ENCODE measurements at regions not wholly inside any gene's neighbourhood (a gene's known extent, or its start where the extent isn't known, plus 50 kb on each side); places are given as distances from the start of the nearest gene placed in this dataset.

DNA sequence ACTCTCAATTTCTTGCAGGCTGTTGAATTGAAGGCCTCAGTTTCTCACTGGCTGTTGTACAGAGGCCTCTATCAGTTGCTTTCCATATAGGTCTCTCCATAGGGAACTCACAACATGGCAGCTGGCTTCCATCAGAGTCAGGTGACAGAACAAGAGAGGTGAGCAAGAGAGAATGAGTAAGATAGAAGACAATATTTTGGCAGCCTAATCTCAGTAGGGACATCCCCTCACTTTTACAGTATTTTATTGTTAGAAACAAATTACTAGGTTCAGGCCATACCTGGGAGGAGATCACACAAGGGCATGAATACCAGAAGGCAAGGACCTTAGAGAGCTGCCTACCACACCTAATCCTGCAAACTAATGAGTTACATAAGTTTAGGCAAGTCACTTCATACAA is 162.8 kb downstream of the ATP6V1G3 start:
- Histone ChIP-seq H3K4me1 (replicated peaks in 1 of 2; ENCODE audit: control insufficient read depth in 2 of 2, insufficient read depth in 2 of 2, low read length in 2 of 2) (no peaks in the 10 kb centered on the region), H3K9me3 (replicated peaks; ENCODE audit: control insufficient read depth, insufficient read depth, low read depth, low read length) (no peaks in the 10 kb centered on the region), H3K4me2 (ENCODE audit: insufficient read depth, low read length) (no peak overlapping the region), H3K79me2 (ENCODE audit: control insufficient read depth, insufficient read depth, low read length) (no peaks in the 10 kb centered on the region), H3K27me3 (ENCODE audit: control insufficient read depth in 2 of 2, insufficient read depth in 2 of 2, low read length in 2 of 2) (no peaks in the 10 kb centered on the region), H3K27ac (ENCODE audit: extremely low read depth, low read depth, low read length) (no peak overlapping the region), H3K4me3 (no peak overlapping the region), H3K9ac (ENCODE audit: insufficient read depth in 1 of 2, low read depth in 2 of 2, low read length in 2 of 2) (no peak overlapping the region), H2AFZ (ENCODE audit: low read depth, low read length) (no peak overlapping the region), H4K20me1 (replicated peaks; ENCODE audit: control insufficient read depth, insufficient read depth, low read length) (no peaks in the 10 kb centered on the region), H3K9me1 (ENCODE audit: control insufficient read depth, insufficient read depth, low read length) (no peaks in the 10 kb centered on the region), H3K36me3 (ENCODE audit: control insufficient read depth, insufficient read depth, low read length) (no peaks in the 10 kb centered on the region)
- TF ChIP-seq E2F3 (CRISPR knock-in tag; IDR thresholded peaks at IDR 0.05) (no peak), RBM25 (IDR thresholded peaks at IDR 0.05; ENCODE audit: low read depth, low read length, severe bottlenecking) (peak; percentile 5)
- ChIA-PET POLR2A (no interaction called here), CTCF (ENCODE audit: low intra/inter-chr PET ratio) (no interaction called here)
- intact Hi-C loops (cut with micrococcal nuclease) = no loop called here
- in situ Hi-C loops (cut with MboI) = no loop called here
- no peak for FAIRE-seq
- no TSS peak for BruUV-seq (replicated peaks)
- no peak for DNase-seq (ENCODE audit: extremely low read depth in 1 of 4, low spot score in 3 of 4)
- no peak for ATAC-seq

DNA sequence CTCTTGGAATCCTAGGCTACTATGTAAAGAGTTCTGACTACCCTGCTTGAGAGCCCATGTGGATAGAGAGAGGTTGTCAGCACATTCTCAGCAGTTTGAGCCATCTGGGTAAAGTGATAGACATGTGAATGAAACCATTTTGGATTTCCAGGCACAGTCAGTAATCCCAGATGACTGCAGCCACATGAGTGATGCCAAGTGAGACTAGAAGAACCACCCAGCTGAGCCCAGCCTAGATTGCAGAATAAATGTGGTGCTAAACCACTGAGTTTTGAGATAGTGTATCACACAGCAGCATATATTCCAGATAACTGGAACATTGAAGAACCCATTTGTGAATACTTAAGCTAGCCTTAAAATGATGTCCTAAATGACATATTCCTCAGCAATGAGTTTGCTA is 166.2 kb downstream of the ATP6V1G3 start:
- H3K4me1 ChIP-seq (replicated peaks in 1 of 2; ENCODE audit: control insufficient read depth in 2 of 2, insufficient read depth in 2 of 2, low read length in 2 of 2) = no peaks in the 10 kb centered on the region
- H2AFZ ChIP-seq (ENCODE audit: low read depth, low read length) = no peak overlapping the region
- H3K79me2 ChIP-seq (ENCODE audit: control insufficient read depth, insufficient read depth, low read length) = no peaks in the 10 kb centered on the region
- POLR2A ChIA-PET = interaction anchor here (1.2 kb wide), 1 partner anchor 50 kb away, joined by 4 read pairs; no protein-coding TSS in a partner anchor
- H3K4me3 ChIP-seq = no peak overlapping the region
- H3K27me3 ChIP-seq (ENCODE audit: control insufficient read depth in 2 of 2, insufficient read depth in 2 of 2, low read length in 2 of 2) = no peaks in the 10 kb centered on the region
- CTCF ChIA-PET (ENCODE audit: low intra/inter-chr PET ratio) = no interaction called here
- H3K4me2 ChIP-seq (ENCODE audit: insufficient read depth, low read length) = no peak overlapping the region
- H3K36me3 ChIP-seq (ENCODE audit: control insufficient read depth, insufficient read depth, low read length) = no peaks in the 10 kb centered on the region
- FAIRE-seq (no peak), DNase-seq (ENCODE audit: extremely low read depth in 1 of 4, low spot score in 3 of 4) (no peak), ATAC-seq (peak; percentile 62)
- no peak overlapping the region for H3K27ac ChIP-seq (ENCODE audit: extremely low read depth, low read depth, low read length)
- in situ Hi-C loops (cut with MboI) = no loop called here
- intact Hi-C loops (cut with micrococcal nuclease) = no loop called here
- H3K9me1 ChIP-seq (ENCODE audit: control insufficient read depth, insufficient read depth, low read length) = no peaks in the 10 kb centered on the region
- H3K9ac ChIP-seq (ENCODE audit: insufficient read depth in 1 of 2, low read depth in 2 of 2, low read length in 2 of 2) = no peak overlapping the region
- H4K20me1 ChIP-seq (replicated peaks; ENCODE audit: control insufficient read depth, insufficient read depth, low read length) = no peaks in the 10 kb centered on the region
- BruUV-seq (replicated peaks) = no TSS peak
- no peaks in the 10 kb centered on the region for H3K9me3 ChIP-seq (replicated peaks; ENCODE audit: control insufficient read depth, insufficient read depth, low read depth, low read length)
- TF ChIP-seq SP1 (CRISPR knock-in tag; IDR thresholded peaks at IDR 0.05) (no peak), PYGO2 (tag; IDR thresholded peaks at IDR 0.05) (no peak), ARHGAP35 (IDR thresholded peaks at IDR 0.05; ENCODE audit: partially characterized antibody) (no peak), ZBTB1 (CRISPR knock-in tag; IDR thresholded peaks at IDR 0.05; ENCODE audit: borderline replicate concordance, low read depth) (no peak), ZC3H8 (IDR thresholded peaks at IDR 0.05) (no peak), ZNF134 (CRISPR knock-in tag; conservative IDR thresholded peaks at IDR 0.05) (no peak), XRCC4 (IDR thresholded peaks at IDR 0.05; ENCODE audit: extremely low read depth, insufficient read depth, insufficient read length) (no peak)
- TF ChIP-seq, protein P1, sequence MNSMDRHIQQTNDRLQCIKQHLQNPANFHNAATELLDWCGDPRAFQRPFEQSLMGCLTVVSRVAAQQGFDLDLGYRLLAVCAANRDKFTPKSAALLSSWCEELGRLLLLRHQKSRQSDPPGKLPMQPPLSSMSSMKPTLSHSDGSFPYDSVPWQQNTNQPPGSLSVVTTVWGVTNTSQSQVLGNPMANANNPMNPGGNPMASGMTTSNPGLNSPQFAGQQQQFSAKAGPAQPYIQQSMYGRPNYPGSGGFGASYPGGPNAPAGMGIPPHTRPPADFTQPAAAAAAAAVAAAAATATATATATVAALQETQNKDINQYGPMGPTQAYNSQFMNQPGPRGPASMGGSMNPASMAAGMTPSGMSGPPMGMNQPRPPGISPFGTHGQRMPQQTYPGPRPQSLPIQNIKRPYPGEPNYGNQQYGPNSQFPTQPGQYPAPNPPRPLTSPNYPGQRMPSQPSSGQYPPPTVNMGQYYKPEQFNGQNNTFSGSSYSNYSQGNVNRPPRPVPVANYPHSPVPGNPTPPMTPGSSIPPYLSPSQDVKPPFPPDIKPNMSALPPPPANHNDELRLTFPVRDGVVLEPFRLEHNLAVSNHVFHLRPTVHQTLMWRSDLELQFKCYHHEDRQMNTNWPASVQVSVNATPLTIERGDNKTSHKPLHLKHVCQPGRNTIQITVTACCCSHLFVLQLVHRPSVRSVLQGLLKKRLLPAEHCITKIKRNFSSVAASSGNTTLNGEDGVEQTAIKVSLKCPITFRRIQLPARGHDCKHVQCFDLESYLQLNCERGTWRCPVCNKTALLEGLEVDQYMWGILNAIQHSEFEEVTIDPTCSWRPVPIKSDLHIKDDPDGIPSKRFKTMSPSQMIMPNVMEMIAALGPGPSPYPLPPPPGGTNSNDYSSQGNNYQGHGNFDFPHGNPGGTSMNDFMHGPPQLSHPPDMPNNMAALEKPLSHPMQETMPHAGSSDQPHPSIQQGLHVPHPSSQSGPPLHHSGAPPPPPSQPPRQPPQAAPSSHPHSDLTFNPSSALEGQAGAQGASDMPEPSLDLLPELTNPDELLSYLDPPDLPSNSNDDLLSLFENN (IDR thresholded peaks at IDR 0.05; ENCODE audit: low read depth in 2 of 2, low read length in 2 of 2) = no peak
- TF ChIP-seq, protein P2, sequence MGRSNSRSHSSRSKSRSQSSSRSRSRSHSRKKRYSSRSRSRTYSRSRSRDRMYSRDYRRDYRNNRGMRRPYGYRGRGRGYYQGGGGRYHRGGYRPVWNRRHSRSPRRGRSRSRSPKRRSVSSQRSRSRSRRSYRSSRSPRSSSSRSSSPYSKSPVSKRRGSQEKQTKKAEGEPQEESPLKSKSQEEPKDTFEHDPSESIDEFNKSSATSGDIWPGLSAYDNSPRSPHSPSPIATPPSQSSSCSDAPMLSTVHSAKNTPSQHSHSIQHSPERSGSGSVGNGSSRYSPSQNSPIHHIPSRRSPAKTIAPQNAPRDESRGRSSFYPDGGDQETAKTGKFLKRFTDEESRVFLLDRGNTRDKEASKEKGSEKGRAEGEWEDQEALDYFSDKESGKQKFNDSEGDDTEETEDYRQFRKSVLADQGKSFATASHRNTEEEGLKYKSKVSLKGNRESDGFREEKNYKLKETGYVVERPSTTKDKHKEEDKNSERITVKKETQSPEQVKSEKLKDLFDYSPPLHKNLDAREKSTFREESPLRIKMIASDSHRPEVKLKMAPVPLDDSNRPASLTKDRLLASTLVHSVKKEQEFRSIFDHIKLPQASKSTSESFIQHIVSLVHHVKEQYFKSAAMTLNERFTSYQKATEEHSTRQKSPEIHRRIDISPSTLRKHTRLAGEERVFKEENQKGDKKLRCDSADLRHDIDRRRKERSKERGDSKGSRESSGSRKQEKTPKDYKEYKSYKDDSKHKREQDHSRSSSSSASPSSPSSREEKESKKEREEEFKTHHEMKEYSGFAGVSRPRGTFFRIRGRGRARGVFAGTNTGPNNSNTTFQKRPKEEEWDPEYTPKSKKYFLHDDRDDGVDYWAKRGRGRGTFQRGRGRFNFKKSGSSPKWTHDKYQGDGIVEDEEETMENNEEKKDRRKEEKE (IDR thresholded peaks at IDR 0.05; ENCODE audit: borderline replicate concordance in 1 of 2, control insufficient read depth in 1 of 2, low read depth in 2 of 2, low read length in 1 of 2) = no peak
